Parathyroid adenoma (tissue), 2 donors: ENCODE measurements at regions not wholly inside any gene's neighbourhood (a gene's known extent, or its start where the extent isn't known, plus 50 kb on each side); places are given as distances from the start of the nearest gene placed in this dataset.

Source experiments
- H2AFZ ChIP-seq: fragments of 300-600 bp; sonication (generic); one replicate; pipeline ENCODE4 v1.7.0; 2017; ENCODE audit warnings: antibody characterized with exemption, mild to moderate bottlenecking
- H3K27ac ChIP-seq: fragments of 300-600 bp; sonication (generic); one replicate; pipeline ENCODE4 v1.7.0; 2017
- H3K27me3 ChIP-seq: fragments of 300-600 bp; sonication (generic); one replicate; pipeline ENCODE4 v1.7.0; 2017; ENCODE audit warnings: low read length; ENCODE audit not compliant: control insufficient read depth, insufficient read depth
- H3K36me3 ChIP-seq: fragments of 300-600 bp; sonication (generic); one replicate; pipeline ENCODE4 v1.7.0; 2017; ENCODE audit warnings: low read length; ENCODE audit not compliant: control insufficient read depth, insufficient read depth
- H3K4me1 ChIP-seq: fragments of 300-600 bp; sonication (generic); one replicate; pipeline ENCODE4 v1.7.0; 2017; ENCODE audit warnings: control low read depth
- H3K4me2 ChIP-seq: fragments of 300-600 bp; sonication (generic); one replicate; pipeline ENCODE4 v1.7.0; 2017; ENCODE audit warnings: low read length
- H3K4me3 ChIP-seq: fragments of 300-600 bp; sonication (generic); one replicate; pipeline ENCODE4 v1.7.0; 2017; ENCODE audit warnings: low read depth, low read length
- H3K79me2 ChIP-seq: fragments of 300-600 bp; sonication (generic); one replicate; pipeline ENCODE4 v1.7.0; 2017; ENCODE audit warnings: control low read depth
- H3K9ac ChIP-seq: fragments of 300-600 bp; sonication (generic); one replicate; pipeline ENCODE4 v1.7.0; 2017; ENCODE audit warnings: mild to moderate bottlenecking
- H3K9me3 ChIP-seq: fragments of 300-600 bp; sonication (generic); one replicate; pipeline ENCODE4 v1.7.0; 2017; ENCODE audit warnings: low read length; ENCODE audit not compliant: control insufficient read depth
- TF ChIP-seq, protein P1 (sequence below): fragments of 300-600 bp; sonication (generic); IDR thresholded peaks from one replicate; pipeline ENCODE4 v1.7.0; 2017; ENCODE audit warnings: antibody characterized with exemption, mild to moderate bottlenecking
- donor health status: primary hyperparathyroidism.

DNA sequence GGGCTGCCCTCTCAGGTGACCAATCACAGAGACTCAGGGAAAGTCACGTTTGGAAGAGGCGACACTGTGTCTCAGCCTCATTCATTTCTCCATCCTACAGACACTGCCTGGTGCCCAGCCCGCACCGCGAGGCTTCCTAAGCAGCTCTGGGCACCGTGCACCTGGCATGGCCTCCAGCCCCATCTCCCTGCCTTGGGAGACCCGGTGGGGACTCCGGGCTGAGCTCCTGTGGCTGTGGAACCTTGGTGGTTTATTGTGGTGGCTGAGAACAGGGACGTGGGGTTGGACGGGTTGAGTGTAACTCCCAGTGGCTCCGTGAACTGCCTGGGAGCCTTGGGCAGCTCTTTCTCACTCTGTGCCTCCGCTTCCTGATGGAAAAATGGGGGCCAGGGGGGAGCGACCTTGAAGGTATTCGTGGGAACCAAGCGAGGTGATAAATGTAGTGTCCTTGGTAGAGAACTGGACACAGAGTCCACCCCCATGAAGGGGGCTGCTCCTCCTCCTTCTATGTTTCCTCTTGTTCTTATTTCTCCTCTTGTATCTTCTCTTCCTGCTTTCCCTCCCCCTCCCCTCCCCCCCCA, 215.4 kb downstream of the SEC14L1 start:
- TF ChIP-seq, protein P1, sequence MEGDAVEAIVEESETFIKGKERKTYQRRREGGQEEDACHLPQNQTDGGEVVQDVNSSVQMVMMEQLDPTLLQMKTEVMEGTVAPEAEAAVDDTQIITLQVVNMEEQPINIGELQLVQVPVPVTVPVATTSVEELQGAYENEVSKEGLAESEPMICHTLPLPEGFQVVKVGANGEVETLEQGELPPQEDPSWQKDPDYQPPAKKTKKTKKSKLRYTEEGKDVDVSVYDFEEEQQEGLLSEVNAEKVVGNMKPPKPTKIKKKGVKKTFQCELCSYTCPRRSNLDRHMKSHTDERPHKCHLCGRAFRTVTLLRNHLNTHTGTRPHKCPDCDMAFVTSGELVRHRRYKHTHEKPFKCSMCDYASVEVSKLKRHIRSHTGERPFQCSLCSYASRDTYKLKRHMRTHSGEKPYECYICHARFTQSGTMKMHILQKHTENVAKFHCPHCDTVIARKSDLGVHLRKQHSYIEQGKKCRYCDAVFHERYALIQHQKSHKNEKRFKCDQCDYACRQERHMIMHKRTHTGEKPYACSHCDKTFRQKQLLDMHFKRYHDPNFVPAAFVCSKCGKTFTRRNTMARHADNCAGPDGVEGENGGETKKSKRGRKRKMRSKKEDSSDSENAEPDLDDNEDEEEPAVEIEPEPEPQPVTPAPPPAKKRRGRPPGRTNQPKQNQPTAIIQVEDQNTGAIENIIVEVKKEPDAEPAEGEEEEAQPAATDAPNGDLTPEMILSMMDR = no peak
- no peak overlapping the region for H3K4me2 ChIP-seq
- H3K9me3 ChIP-seq = no peaks in the 10 kb centered on the region
- H3K36me3 ChIP-seq = no peaks in the 10 kb centered on the region
- no peaks in the 10 kb centered on the region for H3K27me3 ChIP-seq
- no peak overlapping the region for H3K4me3 ChIP-seq
- no peak overlapping the region for H2AFZ ChIP-seq
- peaks cover 62% of the 10 kb centered on the region for H3K79me2 ChIP-seq
- peaks cover 30% of the 10 kb centered on the region for H3K4me1 ChIP-seq
- peak overlapping the region; percentile 53 for H3K27ac ChIP-seq
- H3K9ac ChIP-seq = no peak overlapping the region

DNA sequence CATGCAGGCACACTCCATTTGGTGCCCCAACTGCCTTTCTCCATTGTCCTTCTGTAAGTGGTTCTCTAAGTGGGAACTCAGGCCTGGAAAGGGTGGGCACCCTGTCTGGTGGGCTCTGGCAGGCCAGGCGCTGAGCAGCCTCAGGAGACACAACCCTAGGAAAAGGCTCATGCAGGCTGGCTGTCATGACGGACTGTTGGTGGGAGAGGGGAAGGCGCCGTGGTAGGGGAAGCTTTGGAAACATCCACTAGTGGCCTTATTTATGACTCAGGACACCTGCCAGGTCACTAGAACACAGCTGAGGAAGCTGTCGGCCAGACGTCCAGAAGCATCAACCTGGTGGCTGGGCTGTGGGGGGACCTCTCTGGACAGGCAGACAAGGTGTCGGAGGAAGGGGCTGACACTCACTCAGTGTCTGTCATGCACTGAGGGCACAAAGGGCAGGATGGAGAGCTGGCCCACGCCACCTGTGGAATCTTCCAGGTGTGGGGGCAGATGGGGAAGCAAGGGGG, 216.0 kb downstream of the SEC14L1 start:
- TF ChIP-seq, protein P1 = no peak

DNA sequence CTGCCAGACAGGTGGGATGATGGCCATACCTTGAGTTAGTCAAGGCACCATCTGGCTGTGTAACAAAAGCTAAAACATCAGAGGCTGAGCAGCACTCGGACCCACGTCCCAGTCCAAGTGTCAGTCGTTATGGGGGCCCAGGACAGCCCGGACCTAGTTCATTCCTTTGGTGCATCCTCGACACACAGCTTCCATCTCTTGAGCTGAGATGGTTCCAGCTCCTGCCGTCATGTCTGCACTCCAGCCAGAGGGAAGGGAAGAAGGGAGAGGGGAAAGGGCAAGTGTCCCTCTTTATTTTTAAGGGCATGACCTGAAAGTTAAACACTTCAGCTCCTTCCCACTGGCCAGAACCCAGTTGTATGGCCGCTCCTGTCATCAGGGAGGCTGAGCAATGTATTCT, 218.0 kb downstream of the SEC14L1 start:
- no peak overlapping the region for H3K4me3 ChIP-seq

More for the DNA sequence above, 216.0 kb downstream of the SEC14L1 start:
- H2AFZ ChIP-seq = no peak overlapping the region
- peaks cover 62% of the 10 kb centered on the region for H3K79me2 ChIP-seq
- no peak overlapping the region for H3K9ac ChIP-seq
- H3K36me3 ChIP-seq = no peaks in the 10 kb centered on the region
- no peak overlapping the region for H3K4me3 ChIP-seq
- H3K4me1 ChIP-seq = peaks cover 25% of the 10 kb centered on the region
- H3K9me3 ChIP-seq = no peaks in the 10 kb centered on the region
- H3K4me2 ChIP-seq = no peak overlapping the region
- H3K27ac ChIP-seq = no peak overlapping the region
- H3K27me3 ChIP-seq = no peaks in the 10 kb centered on the region

DNA sequence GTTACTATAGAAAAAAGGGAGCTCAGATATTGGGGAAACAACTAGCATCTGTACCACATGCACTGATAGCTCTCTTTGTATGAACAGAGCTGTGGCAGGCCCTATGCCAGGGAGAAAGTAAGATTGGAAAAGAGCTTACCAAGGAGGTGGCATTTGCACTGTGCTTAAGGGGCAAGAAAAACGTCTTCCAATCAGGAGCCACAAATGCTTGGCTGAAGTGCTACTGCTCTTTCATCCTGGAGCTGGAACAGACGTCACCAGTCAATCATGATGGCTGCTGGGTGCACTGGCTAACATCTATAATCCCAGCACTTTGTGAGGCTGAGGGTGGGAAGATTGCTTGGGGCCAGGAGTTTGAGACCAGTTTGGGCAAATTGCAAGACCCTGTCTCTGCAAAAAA, 218.5 kb downstream of the SEC14L1 start:
- TF ChIP-seq, protein P1 = no peak
- Histone ChIP-seq H2AFZ (no peak overlapping the region), H3K27ac (no peak overlapping the region), H3K79me2 (peaks cover 64% of the 10 kb centered on the region), H3K4me1 (peaks cover 7% of the 10 kb centered on the region), H3K36me3 (no peaks in the 10 kb centered on the region), H3K9ac (no peak overlapping the region), H3K9me3 (no peaks in the 10 kb centered on the region), H3K4me2 (no peak overlapping the region), H3K4me3 (no peak overlapping the region), H3K27me3 (no peaks in the 10 kb centered on the region)

More for the DNA sequence above, 218.0 kb downstream of the SEC14L1 start:
- Histone ChIP-seq H3K36me3 (no peaks in the 10 kb centered on the region), H3K4me2 (no peak overlapping the region), H3K9me3 (no peaks in the 10 kb centered on the region), H3K27me3 (no peaks in the 10 kb centered on the region), H3K9ac (no peak overlapping the region), H3K4me1 (peaks cover 12% of the 10 kb centered on the region), H2AFZ (no peak overlapping the region), H3K79me2 (peaks cover 64% of the 10 kb centered on the region), H3K27ac (no peak overlapping the region)
- TF ChIP-seq, protein P1 = no peak

DNA sequence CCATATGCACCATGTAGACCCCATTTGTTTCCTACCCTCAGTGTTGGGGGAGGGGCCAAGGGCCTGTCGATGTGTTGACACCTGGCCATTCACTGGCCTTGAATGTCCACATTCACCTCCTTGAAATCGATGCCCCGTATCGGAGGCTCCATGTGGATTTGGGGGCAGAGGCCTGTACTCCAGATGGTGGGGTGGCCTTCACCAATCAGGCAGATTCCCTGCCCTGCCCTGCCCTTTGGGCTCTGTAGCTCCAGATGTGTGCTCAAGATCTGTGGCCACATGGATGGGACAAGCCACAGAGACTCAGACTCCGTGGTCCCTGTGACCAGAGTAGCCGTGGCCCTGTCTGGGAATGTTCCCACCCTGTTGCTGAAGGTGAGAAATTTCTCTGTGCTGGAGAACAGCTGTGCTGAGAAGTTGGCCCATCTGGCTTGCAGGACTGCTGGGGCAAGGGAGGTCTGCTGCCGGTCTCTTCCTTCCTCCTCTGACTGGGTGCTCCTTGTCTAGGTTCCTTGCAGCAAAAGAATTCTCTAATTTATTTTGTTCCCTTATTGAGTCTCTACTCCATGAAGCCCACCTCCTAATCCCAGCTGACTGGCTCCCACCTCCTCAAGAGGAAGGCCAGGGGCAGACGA, 221.3 kb downstream of the SEC14L1 start:
- H3K27ac ChIP-seq = no peak overlapping the region
- no peaks in the 10 kb centered on the region for H3K36me3 ChIP-seq
- no peak overlapping the region for H3K4me2 ChIP-seq
- H2AFZ ChIP-seq = no peak overlapping the region
- H3K4me3 ChIP-seq = no peak overlapping the region
- H3K9ac ChIP-seq = no peak overlapping the region
- no peaks in the 10 kb centered on the region for H3K9me3 ChIP-seq
- H3K27me3 ChIP-seq = no peaks in the 10 kb centered on the region
- peaks cover 15% of the 10 kb centered on the region for H3K4me1 ChIP-seq
- H3K79me2 ChIP-seq = peaks cover 74% of the 10 kb centered on the region
- TF ChIP-seq, protein P1 = no peak
